Mucosa of rectum (tissue), 2 donors: ENCODE measurements at regions not wholly inside any gene's neighbourhood (a gene's known extent, or its start where the extent isn't known, plus 50 kb on each side); places are given as distances from the start of the nearest gene placed in this dataset.
A peak's percentile ranks its signal among the peaks of the same experiment; 100 is the strongest.

Experiments used
- H3K27ac ChIP-seq, 2 donors: one replicate each; pipeline ENCODE4 v1.7.0; 2013; ENCODE audit warnings: inconsistent platforms in 2 of 2, low read depth in 2 of 2, low read length in 2 of 2
- H3K27me3 ChIP-seq, 2 donors: one replicate each; pipeline ENCODE4 v1.7.0; 2013; ENCODE audit warnings: low read length in 2 of 2; ENCODE audit not compliant: control insufficient read depth in 2 of 2, insufficient read depth in 2 of 2
- H3K36me3 ChIP-seq, 2 donors: one replicate each; pipeline ENCODE4 v1.7.0; 2013; ENCODE audit warnings: low read length in 2 of 2; ENCODE audit not compliant: control insufficient read depth in 2 of 2, insufficient read depth in 2 of 2
- H3K4me1 ChIP-seq, 2 donors: one replicate each; pipeline ENCODE4 v1.7.0; 2013; ENCODE audit warnings: low read length in 2 of 2, mild to moderate bottlenecking in 1 of 2; ENCODE audit not compliant: control insufficient read depth in 2 of 2, insufficient read depth in 2 of 2
- H3K4me3 ChIP-seq, 2 donors: one replicate each; pipeline ENCODE4 v1.7.0; 2013; ENCODE audit warnings: low read length in 2 of 2
- H3K9ac ChIP-seq, 2 donors: one replicate each; pipeline ENCODE4 v1.7.0; 2013; ENCODE audit warnings: low read length in 2 of 2, low read depth in 1 of 2, mild to moderate bottlenecking in 1 of 2
- H3K9me3 ChIP-seq, 2 donors: one replicate each; pipeline ENCODE4 v1.7.0; 2013; ENCODE audit warnings: low read length in 2 of 2; ENCODE audit not compliant: control insufficient read depth in 2 of 2
- donor health status: healthy.
- donor health status: Normal muscosa, but diverticular disease.

- Histone ChIP-seq H3K9me3 (no peaks in the 10 kb centered on the region), H3K4me1 (no peaks in the 10 kb centered on the region), H3K36me3 (no peaks in the 10 kb centered on the region), H3K27me3 (no peaks in the 10 kb centered on the region), H3K4me3 (no peak overlapping the region), H3K27ac (no peak overlapping the region), H3K9ac (no peak overlapping the region)
These were observed 1587.7 kb upstream of the ACO1 start for GRCh38 chr9:30796764-30797163.

- H3K4me3 ChIP-seq: no peak overlapping the region
These were observed 1584.8 kb upstream of the ACO1 start for GRCh38 chr9:30799527-30800101.

GRCh38 chr9:30800421-30800820 lies 1584.0 kb upstream of the ACO1 start:
- no peaks in the 10 kb centered on the region for H3K36me3 ChIP-seq
- no peaks in the 10 kb centered on the region for H3K9me3 ChIP-seq
- no peak overlapping the region for H3K27ac ChIP-seq
- no peak overlapping the region for H3K4me3 ChIP-seq
- no peaks in the 10 kb centered on the region for H3K27me3 ChIP-seq
- no peak overlapping the region for H3K9ac ChIP-seq
- no peaks in the 10 kb centered on the region for H3K4me1 ChIP-seq

More at GRCh38 chr9:30799527-30800101, 1584.8 kb upstream of the ACO1 start:
- H3K36me3 ChIP-seq: no peaks in the 10 kb centered on the region
- no peaks in the 10 kb centered on the region for H3K4me1 ChIP-seq
- no peak overlapping the region for H3K27ac ChIP-seq
- H3K9me3 ChIP-seq: no peaks in the 10 kb centered on the region
- H3K27me3 ChIP-seq: no peaks in the 10 kb centered on the region
- H3K9ac ChIP-seq: no peak overlapping the region

GRCh38 chr9:30812821-30813220 lies 1571.6 kb upstream of the ACO1 start:
- no peaks in the 10 kb centered on the region for H3K27me3 ChIP-seq
- H3K4me1 ChIP-seq: no peaks in the 10 kb centered on the region
- H3K9ac ChIP-seq: no peak overlapping the region
- H3K9me3 ChIP-seq: no peaks in the 10 kb centered on the region
- no peaks in the 10 kb centered on the region for H3K36me3 ChIP-seq
- H3K4me3 ChIP-seq: no peak overlapping the region
- no peak overlapping the region for H3K27ac ChIP-seq

GRCh38 chr9:30815585-30815984 lies 1568.9 kb upstream of the ACO1 start:
- H3K36me3 ChIP-seq: no peaks in the 10 kb centered on the region
- H3K27me3 ChIP-seq: no peaks in the 10 kb centered on the region
- no peaks in the 10 kb centered on the region for H3K4me1 ChIP-seq
- no peaks in the 10 kb centered on the region for H3K9me3 ChIP-seq
- H3K9ac ChIP-seq: no peak overlapping the region
- no peak overlapping the region for H3K27ac ChIP-seq
- H3K4me3 ChIP-seq: no peak overlapping the region

- no peaks in the 10 kb centered on the region for H3K9me3 ChIP-seq
- no peaks in the 10 kb centered on the region for H3K36me3 ChIP-seq
- H3K27ac ChIP-seq: no peak overlapping the region
- no peak overlapping the region for H3K9ac ChIP-seq
- H3K4me1 ChIP-seq: no peaks in the 10 kb centered on the region
- H3K4me3 ChIP-seq: no peak overlapping the region
- H3K27me3 ChIP-seq: no peaks in the 10 kb centered on the region
These were observed 1539.3 kb upstream of the ACO1 start for GRCh38 chr9:30845136-30845535.

- no peak overlapping the region for H3K9ac ChIP-seq
- H3K27me3 ChIP-seq: no peaks in the 10 kb centered on the region
- no peaks in the 10 kb centered on the region for H3K36me3 ChIP-seq
- no peaks in the 10 kb centered on the region for H3K4me1 ChIP-seq
- H3K27ac ChIP-seq: no peak overlapping the region
- H3K9me3 ChIP-seq: no peaks in the 10 kb centered on the region
- H3K4me3 ChIP-seq: no peak overlapping the region
These were observed 1537.8 kb upstream of the ACO1 start for GRCh38 chr9:30846651-30847050.

GRCh38 chr9:30851600-30851999 lies 1532.8 kb upstream of the ACO1 start:
- H3K9me3 ChIP-seq: no peaks in the 10 kb centered on the region
- no peaks in the 10 kb centered on the region for H3K36me3 ChIP-seq
- no peak overlapping the region for H3K9ac ChIP-seq

GRCh38 chr9:30900706-30901105 lies 1483.7 kb upstream of the ACO1 start:
- no peaks in the 10 kb centered on the region for H3K27me3 ChIP-seq
- H3K4me1 ChIP-seq: no peaks in the 10 kb centered on the region
- H3K36me3 ChIP-seq: no peaks in the 10 kb centered on the region
- H3K4me3 ChIP-seq: no peak overlapping the region
- H3K9ac ChIP-seq: no peak overlapping the region
- no peak overlapping the region for H3K27ac ChIP-seq
- no peaks in the 10 kb centered on the region for H3K9me3 ChIP-seq

More at GRCh38 chr9:30851600-30851999, 1532.8 kb upstream of the ACO1 start:
- Histone ChIP-seq H3K4me1 (no peaks in the 10 kb centered on the region), H3K27me3 (no peaks in the 10 kb centered on the region), H3K27ac (no peak overlapping the region), H3K4me3 (no peak overlapping the region)

GRCh38 chr9:30913331-30913730 lies 1471.1 kb upstream of the ACO1 start:
- H3K27ac ChIP-seq: no peak overlapping the region
- H3K4me1 ChIP-seq: no peaks in the 10 kb centered on the region
- no peaks in the 10 kb centered on the region for H3K9me3 ChIP-seq
- H3K27me3 ChIP-seq: no peaks in the 10 kb centered on the region
- H3K9ac ChIP-seq: no peak overlapping the region
- no peaks in the 10 kb centered on the region for H3K36me3 ChIP-seq
- no peak overlapping the region for H3K4me3 ChIP-seq

GRCh38 chr9:30915451-30915850 lies 1469.0 kb upstream of the ACO1 start:
- Histone ChIP-seq H3K4me1 (no peaks in the 10 kb centered on the region), H3K27me3 (no peaks in the 10 kb centered on the region), H3K36me3 (no peaks in the 10 kb centered on the region), H3K4me3 (no peak overlapping the region), H3K9ac (peak overlapping the region in 1 of 2 donors; percentile 5), H3K27ac (no peak overlapping the region), H3K9me3 (no peaks in the 10 kb centered on the region)
